H54 (cell line): ENCODE measurements at regions not wholly inside any gene's neighbourhood (a gene's known extent, or its start where the extent isn't known, plus 50 kb on each side); places are given as distances from the start of the nearest gene placed in this dataset.
"Not testable (repeated sequence)": the region's sequence is repeated elsewhere in the genome, so short reads cannot be mapped to it uniquely, and the experiment has no call there.

Experiments used
- DNase-seq: peaks from one replicate; pipeline ENCODE4 v3.0.0; 2011; ENCODE audit warnings: low spot score, mixed read lengths; ENCODE audit not compliant: insufficient read length
- FAIRE-seq: peaks from 3 replicates; lab custom pipeline; 2011; peaks lifted over from hg19 to GRCh38; lab: Jason Lieb, UNC
- POLR2A ChIP-seq: IDR thresholded peaks from 2 replicates; pipeline ENCODE4 v1.6.1; 2011; ENCODE audit warnings: low read depth, mild to moderate bottlenecking, low read length

DNA sequence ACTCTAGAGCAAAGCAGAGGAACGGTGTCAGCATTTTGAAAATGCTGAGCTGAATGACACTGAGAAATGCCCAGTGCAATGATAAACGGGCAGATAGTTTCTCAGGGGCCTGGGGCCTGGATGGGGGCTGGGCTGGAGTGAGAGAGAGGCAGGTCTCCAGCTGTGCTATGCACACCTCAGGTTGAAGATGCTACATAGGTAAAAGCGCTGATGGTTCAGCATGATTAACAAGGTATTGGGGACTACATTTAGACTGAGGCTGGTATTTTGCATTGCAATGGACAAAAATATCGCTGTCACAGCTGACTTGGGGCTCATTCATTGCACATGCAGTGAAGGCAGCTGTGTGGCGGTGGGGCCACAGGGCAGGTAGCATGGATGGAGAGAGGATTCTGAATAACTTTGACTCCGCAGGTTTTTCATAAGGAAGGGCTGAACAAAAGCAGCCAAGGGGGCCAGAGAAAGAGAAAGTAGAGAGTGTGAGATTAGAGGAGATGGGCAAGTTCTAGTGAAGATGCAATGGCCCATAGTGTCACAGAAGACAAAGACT lies 290.8 kb upstream of the ZNF32 start:
- TF ChIP-seq POLR2A, result no peak
- FAIRE-seq (no peak), DNase-seq (no peak)

DNA sequence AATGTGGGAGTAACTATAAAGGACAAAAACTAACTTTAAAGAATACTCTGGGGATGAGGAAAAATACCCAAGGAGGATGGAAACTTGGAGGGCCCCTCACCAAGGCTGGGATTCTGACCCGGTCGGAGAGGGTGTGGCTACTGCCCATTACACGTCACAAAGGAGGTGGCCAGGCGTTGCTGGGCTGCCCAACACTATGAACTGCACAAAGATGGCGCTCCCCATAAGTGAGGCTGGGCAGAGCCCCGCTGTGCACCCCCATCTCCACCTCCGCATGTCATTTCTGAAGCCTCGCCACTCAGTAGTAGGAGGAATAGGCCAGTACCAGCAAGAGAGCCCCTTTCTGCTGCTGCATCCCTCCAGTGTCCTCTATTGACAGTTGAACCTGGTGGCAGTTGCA lies 290.1 kb upstream of the ZNF32 start:
- FAIRE-seq (no peak), DNase-seq (no peak)
- TF ChIP-seq POLR2A, result no peak

DNA sequence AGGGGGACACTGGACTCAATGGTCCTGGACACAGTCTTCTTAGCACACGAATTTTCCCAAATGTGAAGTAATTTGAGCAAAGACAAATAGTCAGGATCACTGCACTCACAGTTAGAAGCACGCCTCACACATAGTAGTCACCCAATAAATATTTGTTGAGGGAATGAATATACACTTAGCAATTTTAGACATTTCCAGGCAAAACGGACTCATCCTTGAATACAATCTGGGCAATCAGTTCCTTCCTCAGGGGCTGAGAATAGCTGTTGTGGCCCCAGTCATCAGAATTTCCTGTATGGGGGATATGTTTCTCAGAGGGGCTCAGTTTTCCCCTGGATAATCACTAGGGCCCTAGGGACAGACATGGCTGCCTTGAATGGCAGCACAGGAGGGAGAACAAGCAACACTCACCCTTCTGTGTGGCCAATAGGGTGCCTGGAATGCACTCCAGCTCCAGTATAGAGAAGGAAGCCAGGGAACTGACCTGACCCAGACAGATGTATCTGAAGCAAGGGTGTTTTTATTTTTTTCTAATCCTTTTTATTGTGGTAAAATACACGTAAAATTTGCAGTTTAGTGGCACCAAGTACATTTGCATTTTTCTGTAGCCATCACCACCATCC lies 282.7 kb upstream of the ZNF32 start:
- FAIRE-seq, result no peak

DNA sequence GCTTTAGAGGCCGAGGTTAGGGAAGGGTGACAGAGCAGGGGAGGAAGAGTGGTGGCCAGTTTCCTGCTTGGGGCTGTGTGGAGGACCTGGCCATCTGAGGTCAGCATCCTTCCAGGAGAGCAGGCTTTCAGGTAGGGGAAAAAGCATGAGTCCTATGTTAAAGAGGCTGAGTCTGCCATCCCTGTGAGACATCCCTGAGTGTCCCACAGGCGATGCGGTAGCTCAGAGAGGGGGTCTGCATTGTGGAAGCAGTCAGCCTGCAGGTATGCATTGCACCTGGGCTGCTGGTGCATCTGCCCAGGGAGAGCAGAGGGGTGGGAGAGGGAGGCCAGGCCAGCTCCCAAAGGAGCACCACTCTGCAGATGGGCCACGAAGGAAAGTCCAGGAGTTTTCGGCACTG lies 282.1 kb upstream of the ZNF32 start:
- DNase-seq (no peak), FAIRE-seq (no peak)
- no peak; the same call in 1 of the 2 replicates for TF ChIP-seq POLR2A

More for the DNA sequence above, 282.7 kb upstream of the ZNF32 start:
- peak; percentile 32 for DNase-seq
- TF ChIP-seq POLR2A, result no peak

DNA sequence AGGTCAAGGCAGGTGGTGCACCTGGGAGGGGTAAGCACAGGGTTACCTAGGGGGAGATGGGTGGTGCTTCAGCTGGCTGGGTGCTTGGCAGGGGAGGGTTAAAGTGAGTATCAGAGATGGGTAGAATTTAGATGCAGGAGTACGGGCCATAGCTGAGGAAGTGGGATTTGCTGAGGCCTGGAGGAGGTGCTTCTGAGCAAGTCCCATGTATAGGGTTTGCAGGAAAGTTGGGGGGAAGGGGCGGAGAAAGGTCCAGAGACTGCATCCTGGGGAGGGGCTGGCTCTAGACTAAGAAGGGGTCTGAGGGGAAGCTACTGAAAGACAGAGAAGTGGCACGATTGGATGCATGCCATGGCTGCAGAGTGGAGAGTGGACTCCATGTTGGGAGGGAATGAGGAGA lies 281.6 kb upstream of the ZNF32 start:
- no peak for TF ChIP-seq POLR2A
- no peak for FAIRE-seq
- no peak for DNase-seq

DNA sequence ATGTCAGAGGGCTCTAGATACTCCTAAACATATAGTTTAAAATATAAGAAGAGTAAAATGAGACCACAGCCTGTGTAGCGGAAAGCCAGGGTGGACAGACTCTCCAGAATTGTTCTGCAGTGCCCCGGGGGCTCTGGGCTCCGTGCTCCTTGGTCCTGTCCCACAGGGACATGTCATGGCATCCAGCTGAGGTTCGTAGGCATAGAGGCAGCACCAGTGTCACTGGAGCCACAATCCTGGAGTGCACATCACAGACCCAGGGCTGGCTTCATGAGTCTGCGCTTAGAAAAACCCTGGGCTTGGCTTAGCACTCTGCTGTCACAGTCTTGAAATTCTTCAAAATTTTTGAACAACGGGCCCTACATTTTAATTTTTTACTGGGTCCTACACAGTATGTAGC lies 280.4 kb upstream of the ZNF32 start:
- FAIRE-seq, result no peak

DNA sequence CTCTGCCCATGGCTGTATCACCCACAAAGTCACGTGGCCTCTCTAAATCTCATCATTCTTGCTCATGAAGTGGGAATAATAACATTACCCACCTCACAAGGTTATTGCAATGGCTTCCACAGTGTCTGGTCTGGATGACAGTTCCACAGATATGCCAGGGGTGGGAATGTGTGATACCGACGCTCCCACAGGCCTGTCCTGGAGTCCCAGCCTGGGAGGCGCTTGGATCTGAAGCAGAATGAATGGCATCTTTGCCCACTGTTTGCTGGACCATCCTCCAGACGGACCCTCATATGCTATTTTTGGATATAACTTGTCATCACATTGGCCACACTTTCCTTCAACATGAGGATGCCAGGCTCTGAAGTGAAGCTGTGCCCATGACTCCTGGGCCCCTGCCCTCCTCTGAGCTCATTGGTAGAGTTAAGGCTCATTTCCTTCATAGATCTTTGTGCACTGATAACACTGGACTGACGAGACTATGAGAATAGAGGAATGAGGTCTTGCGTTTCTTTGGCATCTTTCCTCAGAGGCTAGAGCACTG lies 279.8 kb upstream of the ZNF32 start:
- FAIRE-seq (no peak), DNase-seq (no peak)
- no peak for TF ChIP-seq POLR2A

More for the DNA sequence above, 280.4 kb upstream of the ZNF32 start:
- DNase-seq, result no peak
- TF ChIP-seq POLR2A, result no peak

DNA sequence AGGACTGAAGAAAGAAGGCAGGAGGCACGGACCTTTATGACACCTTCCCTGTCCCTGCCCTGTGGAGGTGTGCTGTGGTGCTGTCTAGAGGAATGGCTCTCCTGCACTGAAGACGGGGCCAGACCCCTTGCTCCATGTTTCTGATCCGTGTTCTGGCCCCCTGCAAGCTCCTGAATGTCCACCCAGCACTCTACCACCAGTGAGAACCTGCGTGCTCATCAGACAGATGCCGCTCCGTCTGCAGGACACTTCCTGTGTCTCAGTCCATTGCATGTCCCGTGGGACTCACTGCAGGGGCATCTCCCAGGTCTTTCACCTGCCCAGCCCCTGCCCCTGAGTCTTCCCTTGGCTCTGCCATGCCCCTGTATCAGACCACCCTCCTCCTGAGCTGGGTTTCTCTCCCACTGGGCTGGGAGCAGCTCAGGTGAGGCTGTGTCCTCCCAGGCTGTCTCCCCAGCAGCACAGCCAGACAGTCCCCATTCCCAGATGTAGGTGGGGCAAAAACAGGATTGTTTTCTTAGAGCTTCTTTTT lies 278.3 kb upstream of the ZNF32 start:
- DNase-seq (no peak), FAIRE-seq (no peak)
- no peak for TF ChIP-seq POLR2A

DNA sequence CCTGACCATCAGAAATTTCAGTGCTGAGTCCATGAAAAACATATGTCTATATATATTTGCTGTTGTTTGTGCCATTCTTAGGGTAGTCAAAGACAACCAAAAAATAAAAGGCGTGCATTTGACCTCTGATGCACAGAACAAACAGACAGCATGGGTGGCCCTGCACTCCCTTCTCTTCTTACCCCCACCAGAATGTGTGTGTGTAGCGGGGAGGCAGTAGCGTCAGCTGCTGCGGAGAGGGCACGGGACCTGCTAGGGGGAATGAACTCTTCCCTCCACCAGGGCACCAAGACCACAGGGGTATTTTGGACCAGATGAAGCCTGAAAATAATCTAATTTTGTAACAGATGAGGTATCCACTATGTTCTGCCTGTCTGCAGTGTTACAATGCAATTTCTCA lies 277.7 kb upstream of the ZNF32 start:
- TF ChIP-seq POLR2A, result no peak
- FAIRE-seq (no peak), DNase-seq (no peak)

DNA sequence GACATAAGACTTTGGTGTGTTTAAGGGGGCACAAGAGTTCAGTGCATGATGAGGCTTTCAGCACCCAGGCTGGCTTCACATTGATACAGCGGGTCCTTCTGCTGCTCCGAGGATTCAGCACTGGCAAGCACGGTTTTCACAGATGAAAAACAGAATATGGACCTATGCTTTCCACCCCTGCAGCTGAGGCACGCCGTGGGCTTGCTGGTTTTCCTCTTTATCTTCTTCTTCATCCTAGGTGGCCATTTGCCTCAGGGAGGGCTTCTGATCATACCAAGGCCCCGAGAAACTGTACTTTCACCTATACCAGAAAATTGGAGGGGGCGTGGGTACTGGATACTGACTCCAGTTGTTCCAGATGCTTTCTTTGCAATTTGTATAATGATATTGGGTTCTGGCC lies 277.1 kb upstream of the ZNF32 start:
- no peak for FAIRE-seq
- DNase-seq, result no peak
- no peak for TF ChIP-seq POLR2A

DNA sequence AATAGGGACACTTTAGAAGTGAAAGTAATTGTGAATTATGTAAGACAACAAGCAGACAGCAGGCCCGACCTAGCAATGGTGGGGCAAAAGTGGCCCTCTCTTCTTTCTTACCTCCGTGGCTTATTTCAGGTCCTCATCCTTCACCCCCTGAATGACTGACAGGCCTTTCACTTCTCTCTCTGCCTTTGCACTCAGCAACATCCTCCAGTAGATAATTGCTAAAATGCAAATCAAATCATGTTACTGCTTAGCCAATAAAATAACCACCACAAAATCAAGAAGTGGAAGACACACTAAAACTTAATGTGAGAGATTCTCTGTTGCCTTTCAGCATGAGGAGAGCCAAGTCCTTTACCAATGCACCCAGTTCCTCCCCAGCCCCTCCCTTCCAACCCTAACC lies 274.6 kb upstream of the ZNF32 start:
- no peak for TF ChIP-seq POLR2A
- DNase-seq (no peak), FAIRE-seq (no peak)

DNA sequence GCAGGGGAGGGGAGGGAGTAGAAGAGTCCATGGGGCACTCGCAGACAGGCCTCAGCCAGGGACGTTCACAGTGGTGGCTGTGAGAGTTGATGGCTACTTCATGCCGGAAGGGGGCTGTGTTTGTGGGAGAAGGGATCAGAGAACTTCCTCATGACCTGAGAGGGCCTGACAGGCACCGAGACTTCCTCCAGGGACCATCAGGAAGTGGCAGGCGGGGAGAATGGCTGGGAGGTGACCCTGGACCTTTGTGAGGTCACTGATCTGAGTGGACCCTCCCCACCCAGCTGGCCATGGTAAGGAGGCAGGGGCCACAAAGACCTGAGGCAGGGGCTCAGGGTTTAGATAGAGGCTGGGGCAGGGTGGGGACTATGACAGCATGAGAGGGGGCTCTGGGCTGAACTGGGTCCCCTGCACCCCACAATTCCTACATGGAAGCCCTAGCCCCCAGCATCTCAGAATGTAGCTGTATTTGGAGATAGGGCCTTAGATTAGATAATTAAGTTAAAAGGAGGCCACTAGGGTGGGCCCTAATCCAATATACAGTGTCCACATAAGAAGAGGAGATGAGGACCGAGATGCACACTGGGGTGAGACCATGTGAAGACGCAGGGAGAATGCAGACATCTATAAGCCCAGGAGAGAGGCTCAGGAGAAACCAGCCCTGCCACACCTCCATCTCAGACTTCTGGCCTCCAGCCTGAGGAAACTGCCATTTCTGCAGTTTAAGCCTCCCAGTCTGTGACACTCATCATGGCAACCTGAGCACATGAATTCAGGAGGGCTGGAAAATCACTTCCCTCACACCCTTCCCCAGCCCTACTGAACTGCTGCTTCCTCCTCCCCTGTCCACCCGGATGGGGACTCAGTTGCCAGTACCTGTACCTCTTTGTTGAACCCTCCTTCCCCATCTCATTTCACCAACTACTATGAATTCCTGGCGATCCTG lies 273.9 kb upstream of the ZNF32 start:
- no peak for TF ChIP-seq POLR2A
- no peak for FAIRE-seq
- DNase-seq, result no peak

DNA sequence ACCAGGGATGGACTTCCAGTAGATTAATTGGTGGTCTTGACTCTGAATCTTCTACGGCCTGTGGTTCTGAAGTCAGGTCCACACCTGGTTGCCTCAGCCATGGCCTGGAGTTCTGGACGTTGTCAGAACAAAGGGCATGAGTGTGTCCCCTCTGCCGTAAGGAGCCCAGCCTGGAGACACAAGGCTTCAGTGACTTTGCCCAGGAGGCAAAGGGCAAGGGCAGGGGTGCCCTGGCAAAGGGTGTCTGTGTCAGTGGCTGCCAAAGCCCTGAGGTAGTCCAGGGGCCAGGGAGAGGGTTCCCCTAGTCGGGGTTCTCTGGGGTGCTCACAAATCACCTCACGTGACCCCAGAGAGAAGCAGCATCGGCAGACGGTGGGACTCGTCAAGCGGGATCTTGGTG lies 273.2 kb upstream of the ZNF32 start:
- DNase-seq, result no peak
- TF ChIP-seq POLR2A, result no peak
- FAIRE-seq, result no peak

DNA sequence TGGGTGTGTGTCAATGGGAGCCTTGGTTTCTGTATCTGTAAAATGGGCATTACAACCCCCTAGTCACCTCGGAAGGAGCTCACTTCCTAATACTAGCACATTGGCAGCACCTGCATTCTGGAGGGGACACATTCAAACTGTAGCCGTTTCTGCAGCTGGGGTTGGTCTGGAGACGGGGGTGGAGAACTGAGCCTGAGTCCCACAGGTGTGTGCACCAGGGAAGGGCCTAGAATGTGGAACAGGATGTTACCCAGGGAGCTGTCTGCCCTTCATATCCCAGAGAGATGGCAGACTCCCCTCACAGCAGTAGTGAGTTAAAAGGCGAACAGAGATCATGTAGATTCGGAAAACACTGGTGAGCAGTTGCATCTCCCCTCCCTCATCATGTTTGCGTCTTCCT lies 272.8 kb upstream of the ZNF32 start:
- TF ChIP-seq POLR2A, result no peak
- no peak for FAIRE-seq

DNA sequence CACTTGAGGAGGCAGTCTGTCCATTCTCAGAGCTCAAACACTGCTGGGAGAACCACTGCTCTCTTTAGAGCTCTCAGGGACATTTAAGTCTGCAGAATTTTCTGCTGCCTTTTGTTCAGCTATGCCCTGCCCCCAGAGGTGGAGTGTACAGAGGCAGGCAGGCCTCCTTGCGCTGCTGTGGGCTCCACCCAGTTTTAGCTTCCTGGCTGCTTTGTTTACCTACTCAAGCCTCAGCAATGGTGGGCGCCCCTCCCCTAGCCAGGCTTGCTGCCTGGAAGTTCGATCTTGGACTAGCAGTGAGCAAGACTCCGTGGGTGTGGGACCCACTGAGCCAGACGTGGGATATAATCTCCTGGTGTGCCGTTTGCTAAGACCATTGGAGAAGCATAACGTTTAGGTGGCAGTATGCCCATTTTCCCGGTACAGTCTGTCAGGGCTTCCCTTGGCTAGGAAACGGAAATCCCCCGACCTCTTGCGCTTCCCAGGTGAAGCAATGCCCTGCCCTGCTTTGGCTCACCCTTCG lies 271.6 kb upstream of the ZNF32 start:
- FAIRE-seq, DNase-seq: not testable (repeated sequence)

More for the DNA sequence above, 272.8 kb upstream of the ZNF32 start:
- no peak for DNase-seq
